ENCODE measurements at regions not wholly inside any gene's neighbourhood (a gene's known extent, or its start where the extent isn't known, plus 50 kb on each side); places are given as distances from the start of the nearest gene placed in this dataset.

DNA sequence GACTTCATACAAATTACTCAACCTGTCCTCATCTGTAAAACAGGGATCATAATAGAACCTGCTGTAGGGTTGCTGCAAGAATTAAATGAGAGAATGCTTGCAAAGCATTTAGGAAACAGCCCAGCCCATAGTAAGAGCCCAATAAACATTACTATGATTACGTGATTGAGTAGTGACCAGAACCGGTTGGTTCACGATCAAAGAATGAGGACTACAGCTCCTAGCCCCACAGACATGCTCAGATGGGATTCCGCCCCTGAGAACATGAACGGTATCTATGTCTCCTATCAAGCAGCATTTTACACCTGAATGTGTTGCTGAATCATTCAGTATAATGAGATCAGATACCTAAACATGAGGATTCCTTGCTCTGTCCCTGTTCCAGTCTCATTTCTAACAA, 104.8 kb upstream of the ZNF648 start:
- TF ChIP-seq CBX3 (IDR thresholded peaks at IDR 0.05; ENCODE audit: low read depth) (no peak), SIN3A (IDR thresholded peaks at IDR 0.05; ENCODE audit: low read depth) (no peak), YY1 (IDR thresholded peaks at IDR 0.05; ENCODE audit: extremely low read depth, insufficient replicate concordance, low read depth, low read length) (no peak)
- TF ChIP-seq, protein P1, sequence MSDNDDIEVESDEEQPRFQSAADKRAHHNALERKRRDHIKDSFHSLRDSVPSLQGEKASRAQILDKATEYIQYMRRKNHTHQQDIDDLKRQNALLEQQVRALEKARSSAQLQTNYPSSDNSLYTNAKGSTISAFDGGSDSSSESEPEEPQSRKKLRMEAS (IDR thresholded peaks at IDR 0.05): no peak

All from HCT116 (cell line).